Kidney (tissue), 13 donors: ENCODE measurements at regions not wholly inside any gene's neighbourhood (a gene's known extent, or its start where the extent isn't known, plus 50 kb on each side); places are given as distances from the start of the nearest gene placed in this dataset.

Experiments
- DNase-seq, 5 donors: peaks; one replicate each; pipeline ENCODE4 v3.0.0-alpha.2; 2013 to 2020
- FAIRE-seq: peaks from 2 replicates; lab custom pipeline; 2012; peaks lifted over from hg19 to GRCh38; lab: Jason Lieb, UNC
- H3K27ac ChIP-seq, 2 donors: one replicate each; pipeline ENCODE4 v1.7.0; 2013; ENCODE audit warnings: low read depth in 2 of 2, low read length in 2 of 2, inconsistent platforms in 1 of 2
- H3K27me3 ChIP-seq: one replicate; pipeline ENCODE4 v1.7.1; 2013; ENCODE audit warnings: low read length, inconsistent platforms; ENCODE audit not compliant: control insufficient read depth, insufficient read depth
- H3K36me3 ChIP-seq, 3 donors: one replicate each; pipeline versions ENCODE4 v1.7.0 to v1.7.1; 2013; ENCODE audit warnings: low read length in 3 of 3, control low read depth in 1 of 3, inconsistent platforms in 1 of 3; ENCODE audit not compliant: insufficient read depth in 3 of 3, control insufficient read depth in 2 of 3
- H3K4me1 ChIP-seq, 3 donors: one replicate each; pipeline versions ENCODE4 v1.7.0 to v1.7.1; 2013; ENCODE audit warnings: low read length in 3 of 3, inconsistent platforms in 1 of 3, low read depth in 1 of 3; ENCODE audit not compliant: control insufficient read depth in 2 of 3, insufficient read depth in 2 of 3
- H3K4me3 ChIP-seq, 3 donors: one replicate each; pipeline versions ENCODE4 v1.7.0 to v1.8.1; 2013; ENCODE audit warnings: low read length in 3 of 3, control low read depth in 1 of 3, inconsistent platforms in 1 of 3
- H3K9ac ChIP-seq, 3 donors: one replicate each; pipeline versions ENCODE4 v1.7.0 to v1.7.1; 2013; ENCODE audit warnings: low read length in 3 of 3, control low read depth in 1 of 3, inconsistent platforms in 1 of 3
- H3K9me3 ChIP-seq, 3 donors: one replicate each; pipeline versions ENCODE4 v1.7.0 to v1.7.1; 2013; ENCODE audit warnings: low read length in 3 of 3, control low read depth in 1 of 3, inconsistent platforms in 1 of 3; ENCODE audit not compliant: control insufficient read depth in 2 of 3, insufficient read depth in 1 of 3
- CTCF ChIP-seq: IDR thresholded peaks from 3 replicates; pipeline ENCODE4 v1.5.1; 2012; ENCODE audit warnings: mild to moderate bottlenecking, moderate library complexity, borderline replicate concordance; ENCODE audit not compliant: insufficient read depth; ENCODE audit errors: extremely low read depth
- intact Hi-C: fragments of 100-400 bp; cut with DNase I; formaldehyde crosslinking; loops from one replicate; pipeline ENCODE4 v1.11.1; 2022
- donor health status: control.
- donor health status: control.
- donor health status: control.
- donor health status: control.
- donor health status: control.
- donor health status: DM: yes; HTN: yes; CAD: no.
- donor health status: Normal renal cell carcinoma (clear cell type).

- Histone ChIP-seq H3K9ac (no peak overlapping the region), H3K27ac (no peak overlapping the region), H3K36me3 (no peaks in the 10 kb centered on the region), H3K4me3 (no peak overlapping the region), H3K4me1 (no peaks in the 10 kb centered on the region), H3K27me3 (no peaks in the 10 kb centered on the region), H3K9me3 (peaks cover 0 to 3% (median 0%) of the 10 kb centered on the region in 3 donors)
- FAIRE-seq, result no peak
- no peak for TF ChIP-seq CTCF
- intact Hi-C loops, result no loop called here
- DNase-seq, result peak in 1 of 5 donors; percentile 79
Observed at GRCh38 chr18:76756531-76757253, 65.7 kb upstream of the ZNF236 start.

DNA sequence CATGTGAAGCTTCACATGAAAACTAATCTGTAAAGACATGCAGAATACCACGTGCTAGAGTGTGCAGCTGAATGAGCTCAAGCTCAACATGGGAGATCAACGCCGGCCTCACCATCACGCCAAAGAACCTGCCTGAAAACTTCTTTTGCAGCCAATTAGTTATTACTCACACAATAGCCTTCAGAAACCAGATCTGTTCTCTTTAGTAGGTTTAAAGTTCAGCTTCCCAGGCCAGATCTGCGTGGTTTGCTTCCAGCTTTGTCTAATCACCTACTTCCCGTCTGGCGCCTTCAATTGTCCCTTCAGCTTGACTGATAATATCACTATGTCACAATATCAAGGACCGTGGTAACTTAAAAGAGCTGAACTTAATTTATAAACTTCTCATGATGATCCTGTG is 68.0 kb upstream of the ZNF236 start:
- FAIRE-seq (no peak), DNase-seq (no peak)
- no peaks in the 10 kb centered on the region for H3K4me1 ChIP-seq
- no peak for TF ChIP-seq CTCF
- no peak overlapping the region for H3K4me3 ChIP-seq
- no peak overlapping the region for H3K9ac ChIP-seq
- intact Hi-C loops, result no loop called here
- no peaks in the 10 kb centered on the region for H3K36me3 ChIP-seq
- no peak overlapping the region for H3K27ac ChIP-seq
- H3K27me3 ChIP-seq, result no peaks in the 10 kb centered on the region
- peaks cover 0 to 3% (median 0%) of the 10 kb centered on the region in 3 donors for H3K9me3 ChIP-seq

- Histone ChIP-seq H3K4me1 (no peaks in the 10 kb centered on the region), H3K27ac (no peak overlapping the region), H3K4me3 (no peak overlapping the region), H3K36me3 (no peaks in the 10 kb centered on the region), H3K9ac (no peak overlapping the region), H3K27me3 (no peaks in the 10 kb centered on the region), H3K9me3 (peaks cover 0 to 3% (median 0%) of the 10 kb centered on the region in 3 donors)
- no peak for TF ChIP-seq CTCF
- FAIRE-seq (no peak), DNase-seq (no peak)
- intact Hi-C loops, result no loop called here
Observed at GRCh38 chr18:76752400-76752799, 70.0 kb upstream of the ZNF236 start.
